DND-41 (cell line): ENCODE measurements at regions not wholly inside any gene's neighbourhood (a gene's known extent, or its start where the extent isn't known, plus 50 kb on each side); places are given as distances from the start of the nearest gene placed in this dataset.

ENCODE experiments used
- CTCF ChIP-seq: IDR thresholded peaks from 2 replicates; pipeline ENCODE4 v1.5.1; 2012; ENCODE audit warnings: borderline replicate concordance, low read length, moderate library complexity, mild to moderate bottlenecking; ENCODE audit not compliant: poor library complexity, severe bottlenecking; ENCODE audit errors: extremely low read depth
- EZH2 ChIP-seq: IDR thresholded peaks from 3 replicates; pipeline ENCODE4 v1.6.1; 2012; ENCODE audit warnings: borderline replicate concordance, low read depth, mild to moderate bottlenecking, moderate library complexity, low read length, inconsistent platforms; ENCODE audit not compliant: severe bottlenecking

- no peak for TF ChIP-seq CTCF
- no peak for TF ChIP-seq EZH2
Measured at GRCh38 chr6:14498748-14499147, 381.2 kb downstream of the CD83 start.
